Lung (tissue), 11 donors: ENCODE measurements at regions not wholly inside any gene's neighbourhood (a gene's known extent, or its start where the extent isn't known, plus 50 kb on each side); places are given as distances from the start of the nearest gene placed in this dataset.

Experiments used
- ATAC-seq: fragments of 200-7000 bp; cut with Tn5 transposase; one replicate; pipeline ENCODE4 v1.9.1; 2020; ENCODE audit warnings: moderate number of reproducible peaks; ENCODE audit not compliant: insufficient read depth, low FRiP score
- DNase-seq, 3 donors: peaks; one replicate each; pipeline ENCODE4 v3.0.0-alpha.2; 2013 to 2017
- H3K27ac ChIP-seq, 2 donors: one replicate each; pipeline ENCODE4 v1.5.1; 2013; ENCODE audit warnings: mild to moderate bottlenecking in 2 of 2, moderate library complexity in 2 of 2, control low read depth in 1 of 2, inconsistent platforms in 1 of 2, low read depth in 1 of 2, low read length in 1 of 2
- H3K27me3 ChIP-seq, 3 donors: one replicate each; pipeline ENCODE4 v1.5.1; 2013; ENCODE audit warnings: low read length in 2 of 3; ENCODE audit not compliant: control insufficient read depth in 3 of 3, insufficient read depth in 3 of 3
- H3K36me3 ChIP-seq, 4 donors: one replicate each; pipeline ENCODE4 v1.5.1; 2013; ENCODE audit warnings: low read length in 4 of 4, mild to moderate bottlenecking in 1 of 4, moderate library complexity in 1 of 4; ENCODE audit not compliant: control insufficient read depth in 4 of 4, insufficient read depth in 4 of 4
- H3K4me1 ChIP-seq, 5 donors: one replicate each; pipeline ENCODE4 v1.5.1; 2013; ENCODE audit warnings: low read length in 5 of 5, mild to moderate bottlenecking in 2 of 5, moderate library complexity in 1 of 5; ENCODE audit not compliant: control insufficient read depth in 5 of 5, insufficient read depth in 5 of 5
- H3K4me3 ChIP-seq: one replicate; pipeline ENCODE4 v1.5.1; 2013; ENCODE audit warnings: mild to moderate bottlenecking, control low read depth, moderate library complexity
- H3K9ac ChIP-seq, 2 donors: one replicate each; pipeline ENCODE4 v1.5.1; 2013; ENCODE audit warnings: low read length in 2 of 2, control low read depth in 1 of 2; ENCODE audit not compliant: insufficient read depth in 1 of 2
- H3K9me3 ChIP-seq, 4 donors: one replicate each; pipeline ENCODE4 v1.5.1; 2013; ENCODE audit warnings: low read length in 3 of 4, mild to moderate bottlenecking in 1 of 4, moderate library complexity in 1 of 4; ENCODE audit not compliant: control insufficient read depth in 4 of 4, insufficient read depth in 3 of 4
- CTCF ChIP-seq: IDR thresholded peaks from 2 replicates; pipeline ENCODE4 v1.5.1; 2012; ENCODE audit warnings: mild to moderate bottlenecking; ENCODE audit errors: control extremely low read depth, extremely low read depth
- WGBS, 2 donors: extraction: QIAGEN DNeasy Blood & Tissue Kit; methylation state at CpG; one replicate each; pipeline ENCODE4 v1.1.7; 2013; 5-methylcytosine and 5-hydroxymethylcytosine counted together
- donor health status: control.
- donor health status: control.
- donor health status: Bipolar disorder and iron deficiency.
- donor health status: healthy.
- donor health status: DM: yes; HTN: yes; CAD: no.

DNA sequence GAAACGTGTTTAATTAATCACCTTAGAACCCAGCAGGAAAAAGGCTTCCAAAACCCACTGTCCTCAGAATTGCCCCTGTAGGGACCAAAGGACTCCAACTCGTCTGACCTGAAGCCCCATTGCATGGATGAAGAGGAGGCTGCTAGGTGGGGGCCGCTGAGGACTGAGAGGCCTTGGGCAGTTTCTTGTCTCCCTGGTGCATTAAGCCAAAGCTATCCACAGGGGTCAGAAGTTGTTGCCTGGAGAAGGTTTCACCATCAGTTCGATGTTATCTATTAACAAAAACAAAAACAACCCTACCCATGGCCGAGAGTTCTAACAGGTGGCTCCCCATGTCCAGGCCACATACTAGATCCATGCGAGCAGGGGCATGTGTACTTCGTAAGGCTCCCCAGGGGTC is 120.9 kb upstream of the CD93 start:
- H3K4me3 ChIP-seq = no peak overlapping the region
- TF ChIP-seq CTCF = no peak
- H3K27ac ChIP-seq = no peak overlapping the region
- no peak overlapping the region for H3K9ac ChIP-seq
- ATAC-seq = no peak
- WGBS, 2 donors = 91 to 97% methylated on average over 7 of the region's 7 CpGs
- H3K27me3 ChIP-seq = no peaks in the 10 kb centered on the region
- no peaks in the 10 kb centered on the region for H3K36me3 ChIP-seq
- no peak for DNase-seq
- H3K4me1 ChIP-seq = peaks cover 7 to 23% (median 9%) of the 10 kb centered on the region in 5 donors
- H3K9me3 ChIP-seq = no peaks in the 10 kb centered on the region

- 93 to 100% methylated on average over 2 of the region's 2 CpGs for WGBS, 2 donors
- Histone ChIP-seq H3K9me3 (no peaks in the 10 kb centered on the region), H3K36me3 (no peaks in the 10 kb centered on the region), H3K4me3 (no peak overlapping the region), H3K27ac (peak overlapping the region in 1 of 2 donors; percentile 54), H3K4me1 (peaks cover 5 to 23% (median 9%) of the 10 kb centered on the region in 5 donors), H3K27me3 (no peaks in the 10 kb centered on the region), H3K9ac (no peak overlapping the region)
- no peak for DNase-seq
- no peak for ATAC-seq
- TF ChIP-seq CTCF = no peak
Observed at GRCh38 chr20:23206061-23206460, 119.9 kb upstream of the CD93 start.

DNA sequence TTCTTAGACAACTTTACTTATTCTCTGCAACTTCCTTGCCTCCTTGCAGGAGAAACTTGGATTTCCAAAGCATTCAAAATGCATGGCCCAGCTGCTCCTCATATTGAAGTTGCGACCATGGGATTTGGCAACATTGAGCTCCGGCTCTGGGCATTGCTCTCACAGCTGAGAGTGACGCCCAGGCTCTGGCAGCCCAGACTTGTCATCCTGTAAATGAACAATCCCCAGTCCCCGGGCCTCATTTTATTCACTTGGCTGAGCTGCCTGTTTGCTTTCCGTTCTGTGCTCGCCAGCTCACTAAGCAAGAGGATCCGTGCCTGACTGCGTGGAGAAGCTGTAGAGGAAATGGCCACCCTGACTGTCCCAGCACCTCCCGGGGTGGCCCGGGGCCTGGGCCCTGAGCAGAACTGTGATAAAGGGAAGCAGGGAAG is 119.5 kb upstream of the CD93 start:
- DNase-seq = peak; percentile 94 to 98 (median 97)
- no peak for TF ChIP-seq CTCF
- WGBS, 2 donors = 40 to 54% methylated on average over 10 of the region's 10 CpGs
- Histone ChIP-seq H3K9ac (no peak overlapping the region), H3K4me3 (no peak overlapping the region), H3K36me3 (no peaks in the 10 kb centered on the region), H3K4me1 (peaks cover 7 to 23% (median 9%) of the 10 kb centered on the region in 5 donors), H3K9me3 (no peaks in the 10 kb centered on the region), H3K27ac (peak overlapping the region in 1 of 2 donors; percentile 54), H3K27me3 (no peaks in the 10 kb centered on the region)
- ATAC-seq = no peak

GRCh38 chr20:23205211-23205610 is 119.1 kb upstream of the CD93 start:
- no peak overlapping the region for H3K9ac ChIP-seq
- DNase-seq (no peak), ATAC-seq (no peak)
- no peaks in the 10 kb centered on the region for H3K27me3 ChIP-seq
- no peaks in the 10 kb centered on the region for H3K9me3 ChIP-seq
- H3K36me3 ChIP-seq = no peaks in the 10 kb centered on the region
- H3K4me1 ChIP-seq = peaks cover 7 to 23% (median 9%) of the 10 kb centered on the region in 5 donors
- TF ChIP-seq CTCF = no peak
- 84 to 89% methylated on average over 7 of the region's 7 CpGs for WGBS, 2 donors
- no peak overlapping the region for H3K27ac ChIP-seq
- no peak overlapping the region for H3K4me3 ChIP-seq
